Lower lobe of right lung (tissue), 2 donors: ENCODE measurements at regions not wholly inside any gene's neighbourhood (a gene's known extent, or its start where the extent isn't known, plus 50 kb on each side); places are given as distances from the start of the nearest gene placed in this dataset.

Experiments
- ATAC-seq, 2 donors: fragments of 200-7000 bp; cut with Tn5 transposase; one replicate each; pipeline ENCODE4 v1.9.1; 2020 to 2022; ENCODE audit warnings: mild to moderate bottlenecking in 2 of 2, moderate library complexity in 2 of 2
- DNase-seq: peaks from one replicate; pipeline ENCODE4 v3.0.0-alpha.2; 2020
- H3K27ac ChIP-seq: fragments of 200-600 bp; one replicate; pipeline ENCODE4 v1.8.0; 2022
- H3K27me3 ChIP-seq: fragments of 200-600 bp; one replicate; pipeline ENCODE4 v1.8.0; 2022; ENCODE audit warnings: low read depth
- H3K36me3 ChIP-seq: fragments of 200-600 bp; one replicate; pipeline ENCODE4 v1.8.0; 2022; ENCODE audit warnings: mild to moderate bottlenecking
- H3K4me1 ChIP-seq: fragments of 200-600 bp; one replicate; pipeline ENCODE4 v1.8.0; 2022
- H3K4me3 ChIP-seq: fragments of 200-600 bp; one replicate; pipeline ENCODE4 v1.8.0; 2022; ENCODE audit warnings: mild to moderate bottlenecking
- H3K9me3 ChIP-seq: fragments of 200-600 bp; one replicate; pipeline ENCODE4 v1.8.0; 2022
- CTCF ChIP-seq: fragments of 200-600 bp; IDR thresholded peaks from one replicate; pipeline ENCODE4 v1.8.0; 2022; ENCODE audit warnings: antibody characterized with exemption, mild to moderate bottlenecking
- intact Hi-C: fragments of 100-400 bp; cut with DNase I; formaldehyde crosslinking; loops from one replicate; pipeline ENCODE4 v1.11.0; 2022
- donor health status: DM: no; HTN: yes; CAD: no; lungs with severe emphysema.

GRCh38 chr12:63480186-63480585 is 188.1 kb downstream of the DPY19L2 start:
- no peak overlapping the region for H3K4me3 ChIP-seq
- no peak for TF ChIP-seq CTCF
- no peaks in the 10 kb centered on the region for H3K9me3 ChIP-seq
- no peak overlapping the region for H3K27ac ChIP-seq
- H3K36me3 ChIP-seq, result no peaks in the 10 kb centered on the region
- no peaks in the 10 kb centered on the region for H3K4me1 ChIP-seq
- DNase-seq, result no peak
- no peak for ATAC-seq
- intact Hi-C loops, result no loop called here
- H3K27me3 ChIP-seq, result no peaks in the 10 kb centered on the region

- no peak for DNase-seq
- intact Hi-C loops, result no loop called here
- H3K9me3 ChIP-seq, result no peaks in the 10 kb centered on the region
- no peak overlapping the region for H3K4me3 ChIP-seq
- H3K4me1 ChIP-seq, result no peaks in the 10 kb centered on the region
- TF ChIP-seq CTCF, result no peak
- ATAC-seq, result no peak
- no peak overlapping the region for H3K27ac ChIP-seq
- no peaks in the 10 kb centered on the region for H3K27me3 ChIP-seq
- H3K36me3 ChIP-seq, result no peaks in the 10 kb centered on the region
Measured at GRCh38 chr12:63470161-63470560, 198.1 kb downstream of the DPY19L2 start.

- Histone ChIP-seq H3K36me3 (no peaks in the 10 kb centered on the region), H3K27ac (no peak overlapping the region), H3K4me3 (no peak overlapping the region), H3K4me1 (no peaks in the 10 kb centered on the region), H3K9me3 (no peaks in the 10 kb centered on the region), H3K27me3 (no peaks in the 10 kb centered on the region)
- intact Hi-C loops, result no loop called here
- no peak for DNase-seq
- no peak for ATAC-seq
- TF ChIP-seq CTCF, result no peak
Measured at GRCh38 chr12:63467951-63468350, 200.3 kb downstream of the DPY19L2 start.

- intact Hi-C loops, result no loop called here
Measured at GRCh38 chr12:63457857-63458256, 210.4 kb downstream of the DPY19L2 start.

GRCh38 chr12:63457428-63457827 is 210.9 kb downstream of the DPY19L2 start:
- Histone ChIP-seq H3K36me3 (no peaks in the 10 kb centered on the region), H3K27me3 (no peaks in the 10 kb centered on the region), H3K4me3 (no peak overlapping the region), H3K9me3 (no peaks in the 10 kb centered on the region), H3K4me1 (no peaks in the 10 kb centered on the region), H3K27ac (no peak overlapping the region)
- intact Hi-C loops, result no loop called here
- DNase-seq, result no peak
- ATAC-seq, result no peak
- TF ChIP-seq CTCF, result no peak

More at GRCh38 chr12:63457857-63458256, 210.4 kb downstream of the DPY19L2 start:
- Histone ChIP-seq H3K4me1 (no peaks in the 10 kb centered on the region), H3K9me3 (no peaks in the 10 kb centered on the region), H3K36me3 (no peaks in the 10 kb centered on the region), H3K27me3 (no peaks in the 10 kb centered on the region), H3K4me3 (no peak overlapping the region), H3K27ac (no peak overlapping the region)
- ATAC-seq (no peak), DNase-seq (no peak)
- TF ChIP-seq CTCF, result no peak

- intact Hi-C loops, result no loop called here
- H3K36me3 ChIP-seq, result no peaks in the 10 kb centered on the region
- no peak overlapping the region for H3K4me3 ChIP-seq
- DNase-seq (no peak), ATAC-seq (no peak)
- no peaks in the 10 kb centered on the region for H3K9me3 ChIP-seq
- TF ChIP-seq CTCF, result no peak
- no peak overlapping the region for H3K27ac ChIP-seq
- H3K27me3 ChIP-seq, result no peaks in the 10 kb centered on the region
- H3K4me1 ChIP-seq, result no peaks in the 10 kb centered on the region
Measured at GRCh38 chr12:63450816-63451215, 217.5 kb downstream of the DPY19L2 start.
